Neural progenitor cell (in vitro differentiated cells): ENCODE measurements at regions not wholly inside any gene's neighbourhood (a gene's known extent, or its start where the extent isn't known, plus 50 kb on each side); places are given as distances from the start of the nearest gene placed in this dataset.

Experiments
- DNase-seq: peaks from one replicate; pipeline ENCODE4 v3.0.0-alpha.2; 2016; ENCODE audit warnings: low spot score
- H2AFZ ChIP-seq: fragments of 200-600 bp; sonication (generic); replicated peaks from 2 replicates; pipeline ENCODE4 v1.6.1; 2016; ENCODE audit warnings: antibody characterized with exemption
- H3F3A ChIP-seq: fragments of 200-600 bp; sonication (generic); 2 replicates; pipeline ENCODE4 v1.6.1; 2016; ENCODE audit warnings: antibody characterized with exemption, low read depth
- H3K27ac ChIP-seq: fragments of 200-600 bp; sonication (generic); 2 replicates; pipeline ENCODE4 v1.5.1; 2016; ENCODE audit warnings: mild to moderate bottlenecking
- H3K27me3 ChIP-seq: fragments of 200-600 bp; sonication (generic); 2 replicates; pipeline ENCODE4 v1.6.1; 2016; ENCODE audit warnings: mild to moderate bottlenecking, moderate library complexity
- H3K36me3 ChIP-seq: fragments of 200-600 bp; sonication (generic); 2 replicates; pipeline ENCODE4 v1.5.1; 2016
- H3K4me1 ChIP-seq: fragments of 200-600 bp; sonication (generic); 2 replicates; pipeline ENCODE4 v1.6.1; 2016; ENCODE audit warnings: mixed run types
- H3K4me2 ChIP-seq: fragments of 200-600 bp; sonication (generic); 2 replicates; pipeline ENCODE4 v1.6.1; 2016
- H3K4me3 ChIP-seq: fragments of 200-600 bp; sonication (generic); 2 replicates; pipeline ENCODE4 v1.5.1; 2016
- H3K79me2 ChIP-seq: fragments of 200-600 bp; sonication (generic); 2 replicates; pipeline ENCODE4 v1.6.1; 2016; ENCODE audit warnings: low read depth
- H3K9ac ChIP-seq: fragments of 200-600 bp; sonication (generic); 2 replicates; pipeline ENCODE4 v1.6.1; 2016
- H3K9me3 ChIP-seq: fragments of 200-600 bp; sonication (generic); 2 replicates; pipeline ENCODE4 v1.5.1; 2016; ENCODE audit warnings: low read depth
- H4K20me1 ChIP-seq: fragments of 200-600 bp; sonication (generic); 2 replicates; pipeline ENCODE4 v1.6.1; 2016; ENCODE audit warnings: low read depth
- H3K27ac Mint-ChIP-seq: 3 replicates; pipeline ENCODE4 v1.8.0; 2021; ENCODE audit warnings: mixed read lengths
- H3K27me3 Mint-ChIP-seq: 2 replicates; pipeline ENCODE4 v1.8.0; 2022; ENCODE audit warnings: low read depth, mild to moderate bottlenecking, inconsistent platforms, moderate library complexity, mixed read lengths; ENCODE audit not compliant: insufficient read depth
- H3K36me3 Mint-ChIP-seq: 3 replicates; pipeline ENCODE4 v1.8.0; 2021; ENCODE audit warnings: mixed read lengths
- H3K4me1 Mint-ChIP-seq: 3 replicates; pipeline ENCODE4 v1.8.0; 2021; ENCODE audit warnings: mixed read lengths
- H3K4me3 Mint-ChIP-seq: 3 replicates; pipeline ENCODE4 v1.8.0; 2021; ENCODE audit warnings: mild to moderate bottlenecking, moderate library complexity, mixed read lengths
- H3K9me3 Mint-ChIP-seq: 3 replicates; pipeline ENCODE4 v1.8.0; 2020; ENCODE audit warnings: mixed read lengths
- CTCF ChIP-seq: fragments of 200-600 bp; sonication (generic); IDR thresholded peaks from 2 replicates; pipeline ENCODE4 v1.5.1; 2017; ENCODE audit warnings: antibody characterized with exemption, mild to moderate bottlenecking
- EZH2 ChIP-seq: fragments of 200-600 bp; sonication (generic); IDR thresholded peaks from 2 replicates; pipeline ENCODE4 v1.6.1; 2017; ENCODE audit warnings: antibody characterized with exemption, mild to moderate bottlenecking, moderate library complexity
- EZH2phosphoT487 ChIP-seq: fragments of 200-600 bp; sonication (generic); IDR thresholded peaks from 2 replicates; pipeline ENCODE4 v1.6.1; 2017; ENCODE audit warnings: antibody characterized with exemption

- H2AFZ ChIP-seq, result no peak overlapping the region
- H3K27me3 ChIP-seq, result no peaks in the 10 kb centered on the region
- no peak overlapping the region for H3K4me3 ChIP-seq
- no peak for TF ChIP-seq EZH2phosphoT487
- TF ChIP-seq EZH2, result no peak
- no peak for TF ChIP-seq CTCF
- no peaks in the 10 kb centered on the region for H4K20me1 ChIP-seq
- no peak overlapping the region for H3K4me2 ChIP-seq
- DNase-seq, result no peak
- no peak overlapping the region for H3K9ac ChIP-seq
- no peaks in the 10 kb centered on the region for H3K79me2 ChIP-seq
- no peak overlapping the region for H3K4me3 Mint-ChIP-seq
- peaks cover 14% of the 10 kb centered on the region for H3K9me3 Mint-ChIP-seq
- no peaks in the 10 kb centered on the region for H3K36me3 ChIP-seq
- H3K9me3 ChIP-seq, result no peaks in the 10 kb centered on the region
- H3K4me1 ChIP-seq, result peaks cover 26% of the 10 kb centered on the region
- H3K27ac ChIP-seq, result no peak overlapping the region
- no peaks in the 10 kb centered on the region for H3K36me3 Mint-ChIP-seq
- peaks cover 10% of the 10 kb centered on the region for H3F3A ChIP-seq
- H3K27ac Mint-ChIP-seq, result no peak overlapping the region
- H3K27me3 Mint-ChIP-seq, result no peaks in the 10 kb centered on the region
- H3K4me1 Mint-ChIP-seq, result peaks cover 45% of the 10 kb centered on the region
Observed at GRCh38 chr10:78429984-78430383, 396.3 kb downstream of the RPS24 start.

DNA sequence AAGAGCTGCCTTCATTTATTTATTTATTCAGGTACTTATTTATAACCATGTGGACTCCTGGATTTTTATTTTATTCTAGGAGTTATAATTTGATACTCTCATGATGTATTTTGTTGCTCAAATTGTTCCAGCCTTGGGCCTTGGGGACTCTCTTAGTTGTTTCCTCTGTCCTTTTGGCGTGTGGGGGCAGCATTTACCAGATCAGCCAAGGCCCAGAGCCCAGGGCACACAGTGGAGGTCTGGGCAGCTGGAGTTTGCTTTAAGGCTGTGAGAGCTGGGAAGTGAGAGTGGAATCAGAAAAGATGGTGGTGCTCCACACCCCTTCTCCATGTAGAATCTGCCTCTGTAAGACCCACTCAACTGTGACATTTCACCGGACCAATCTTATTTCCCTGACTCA lies 398.9 kb downstream of the RPS24 start:
- H3K36me3 ChIP-seq, result no peaks in the 10 kb centered on the region
- Mint-ChIP-seq H3K27ac (peak overlapping the region; percentile 77), H3K36me3 (no peaks in the 10 kb centered on the region), H3K4me1 (peaks cover 71% of the 10 kb centered on the region), H3K9me3 (peaks cover 4% of the 10 kb centered on the region), H3K27me3 (peaks cover 1% of the 10 kb centered on the region), H3K4me3 (no peak overlapping the region)
- H3K27me3 ChIP-seq, result no peaks in the 10 kb centered on the region
- no peaks in the 10 kb centered on the region for H3K79me2 ChIP-seq
- no peaks in the 10 kb centered on the region for H4K20me1 ChIP-seq
- peak; percentile 32 for DNase-seq
- peaks cover 41% of the 10 kb centered on the region for H3K4me1 ChIP-seq
- no peak for TF ChIP-seq EZH2
- no peak for TF ChIP-seq EZH2phosphoT487
- no peak for TF ChIP-seq CTCF
- no peak overlapping the region for H3K27ac ChIP-seq
- H3K9ac ChIP-seq, result no peak overlapping the region
- H3K9me3 ChIP-seq, result no peaks in the 10 kb centered on the region
- H2AFZ ChIP-seq, result no peak overlapping the region
- H3K4me3 ChIP-seq, result no peak overlapping the region
- H3K4me2 ChIP-seq, result peak overlapping the region; percentile 31
- peaks cover 10% of the 10 kb centered on the region for H3F3A ChIP-seq

DNA sequence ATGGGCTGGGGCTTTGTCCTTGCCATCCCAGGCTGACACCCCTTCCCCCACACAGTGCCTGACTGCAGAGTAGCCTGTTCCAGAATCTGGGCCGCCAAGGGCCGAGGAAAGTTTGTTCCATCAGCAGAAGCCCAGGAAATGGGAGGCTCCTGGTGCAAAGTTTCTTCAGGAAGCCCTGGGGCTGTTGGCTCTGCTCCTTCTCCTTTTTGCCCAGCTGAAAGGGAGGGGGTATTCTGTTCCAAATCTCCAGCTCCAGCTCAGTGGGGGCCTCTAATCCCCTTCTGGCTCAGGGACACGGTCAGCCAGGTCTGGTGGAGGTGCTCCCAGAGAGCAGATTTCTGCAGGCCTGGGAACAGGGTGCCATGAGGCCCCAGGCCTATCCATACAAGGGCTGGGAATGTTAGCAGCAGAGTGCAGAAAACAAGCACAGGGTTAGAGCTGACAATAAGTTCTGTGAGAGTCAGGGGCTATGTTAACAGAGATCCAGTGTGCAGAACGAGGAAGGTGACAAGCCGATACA lies 399.5 kb downstream of the RPS24 start:
- peaks cover 76% of the 10 kb centered on the region for H3K4me1 Mint-ChIP-seq
- TF ChIP-seq EZH2phosphoT487, result no peak
- TF ChIP-seq CTCF, result no peak
- TF ChIP-seq EZH2, result no peak

More for the DNA sequence above, 399.5 kb downstream of the RPS24 start:
- Histone ChIP-seq H3K36me3 (no peaks in the 10 kb centered on the region), H3K4me2 (peak overlapping the region; percentile 31), H3K9ac (no peak overlapping the region), H4K20me1 (no peaks in the 10 kb centered on the region), H3K79me2 (no peaks in the 10 kb centered on the region), H3K27ac (no peak overlapping the region), H3K27me3 (no peaks in the 10 kb centered on the region), H2AFZ (peak overlapping the region; percentile 32), H3F3A (peaks cover 10% of the 10 kb centered on the region), H3K9me3 (no peaks in the 10 kb centered on the region), H3K4me1 (peaks cover 41% of the 10 kb centered on the region), H3K4me3 (no peak overlapping the region)
- H3K27me3 Mint-ChIP-seq, result peaks cover 2% of the 10 kb centered on the region
- no peaks in the 10 kb centered on the region for H3K36me3 Mint-ChIP-seq
- H3K9me3 Mint-ChIP-seq, result peaks cover 2% of the 10 kb centered on the region
- H3K27ac Mint-ChIP-seq, result peak overlapping the region; percentile 96
- peak; percentile 28 for DNase-seq
- no peak overlapping the region for H3K4me3 Mint-ChIP-seq
